VCaP (cell line): ENCODE measurements at regions not wholly inside any gene's neighbourhood (a gene's known extent, or its start where the extent isn't known, plus 50 kb on each side); places are given as distances from the start of the nearest gene placed in this dataset.

Experiments used
- H3K27ac ChIP-seq: fragments of 450-650 bp; 2 replicates; pipeline ENCODE4 v1.5.1; 2017
- TF ChIP-seq, protein P1 (sequence below): fragments of 450-650 bp; conservative IDR thresholded peaks from 2 replicates; pipeline ENCODE4 v1.5.1; 2017; ENCODE audit warnings: mild to moderate bottlenecking, moderate library complexity

DNA sequence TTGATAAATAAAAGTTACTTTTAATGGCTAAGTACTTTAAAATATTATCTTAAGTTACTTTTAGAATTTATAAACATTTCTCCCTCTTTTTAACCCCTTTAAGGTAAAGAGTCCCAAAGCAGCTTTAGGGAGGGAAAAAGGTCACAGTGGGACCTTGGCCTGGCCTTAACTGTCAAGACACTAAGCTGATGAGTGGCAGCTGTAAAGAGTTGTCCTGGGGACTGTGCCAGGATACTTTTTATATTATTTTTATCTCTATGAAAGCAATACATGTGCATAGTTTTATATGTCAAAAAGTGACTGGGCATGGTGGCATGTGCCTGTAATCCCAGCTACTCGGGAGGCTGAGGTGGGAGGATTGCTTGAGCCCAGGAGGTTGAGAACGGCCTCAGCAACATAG, 94.2 kb upstream of the RESF1 start:
- TF ChIP-seq, protein P1, sequence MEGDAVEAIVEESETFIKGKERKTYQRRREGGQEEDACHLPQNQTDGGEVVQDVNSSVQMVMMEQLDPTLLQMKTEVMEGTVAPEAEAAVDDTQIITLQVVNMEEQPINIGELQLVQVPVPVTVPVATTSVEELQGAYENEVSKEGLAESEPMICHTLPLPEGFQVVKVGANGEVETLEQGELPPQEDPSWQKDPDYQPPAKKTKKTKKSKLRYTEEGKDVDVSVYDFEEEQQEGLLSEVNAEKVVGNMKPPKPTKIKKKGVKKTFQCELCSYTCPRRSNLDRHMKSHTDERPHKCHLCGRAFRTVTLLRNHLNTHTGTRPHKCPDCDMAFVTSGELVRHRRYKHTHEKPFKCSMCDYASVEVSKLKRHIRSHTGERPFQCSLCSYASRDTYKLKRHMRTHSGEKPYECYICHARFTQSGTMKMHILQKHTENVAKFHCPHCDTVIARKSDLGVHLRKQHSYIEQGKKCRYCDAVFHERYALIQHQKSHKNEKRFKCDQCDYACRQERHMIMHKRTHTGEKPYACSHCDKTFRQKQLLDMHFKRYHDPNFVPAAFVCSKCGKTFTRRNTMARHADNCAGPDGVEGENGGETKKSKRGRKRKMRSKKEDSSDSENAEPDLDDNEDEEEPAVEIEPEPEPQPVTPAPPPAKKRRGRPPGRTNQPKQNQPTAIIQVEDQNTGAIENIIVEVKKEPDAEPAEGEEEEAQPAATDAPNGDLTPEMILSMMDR = no peak
- no peak overlapping the region for H3K27ac ChIP-seq

- TF ChIP-seq, protein P1 = no peak
- no peak overlapping the region for H3K27ac ChIP-seq
Observed at GRCh38 chr12:31861360-31861759, 97.9 kb upstream of the RESF1 start.

DNA sequence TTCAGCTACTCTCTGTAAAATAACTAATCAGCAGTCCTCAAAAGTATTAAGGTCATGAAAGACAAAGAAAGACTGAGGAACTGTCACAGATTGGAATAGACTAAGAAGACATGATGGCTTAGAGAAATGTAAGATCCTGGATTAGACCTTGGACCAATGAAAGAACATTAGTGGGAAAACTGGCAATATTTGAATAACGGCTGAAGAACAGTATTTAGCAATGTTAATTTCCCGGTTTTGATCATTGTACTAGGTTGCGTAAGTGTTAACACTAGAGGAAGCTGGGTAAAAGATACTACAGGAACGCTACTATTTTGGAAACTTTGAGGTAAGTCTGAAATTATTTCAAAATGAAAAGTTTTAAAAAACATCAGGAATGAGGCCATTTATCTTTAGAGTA, 98.8 kb upstream of the RESF1 start:
- no peak overlapping the region for H3K27ac ChIP-seq
- TF ChIP-seq, protein P1 = no peak

DNA sequence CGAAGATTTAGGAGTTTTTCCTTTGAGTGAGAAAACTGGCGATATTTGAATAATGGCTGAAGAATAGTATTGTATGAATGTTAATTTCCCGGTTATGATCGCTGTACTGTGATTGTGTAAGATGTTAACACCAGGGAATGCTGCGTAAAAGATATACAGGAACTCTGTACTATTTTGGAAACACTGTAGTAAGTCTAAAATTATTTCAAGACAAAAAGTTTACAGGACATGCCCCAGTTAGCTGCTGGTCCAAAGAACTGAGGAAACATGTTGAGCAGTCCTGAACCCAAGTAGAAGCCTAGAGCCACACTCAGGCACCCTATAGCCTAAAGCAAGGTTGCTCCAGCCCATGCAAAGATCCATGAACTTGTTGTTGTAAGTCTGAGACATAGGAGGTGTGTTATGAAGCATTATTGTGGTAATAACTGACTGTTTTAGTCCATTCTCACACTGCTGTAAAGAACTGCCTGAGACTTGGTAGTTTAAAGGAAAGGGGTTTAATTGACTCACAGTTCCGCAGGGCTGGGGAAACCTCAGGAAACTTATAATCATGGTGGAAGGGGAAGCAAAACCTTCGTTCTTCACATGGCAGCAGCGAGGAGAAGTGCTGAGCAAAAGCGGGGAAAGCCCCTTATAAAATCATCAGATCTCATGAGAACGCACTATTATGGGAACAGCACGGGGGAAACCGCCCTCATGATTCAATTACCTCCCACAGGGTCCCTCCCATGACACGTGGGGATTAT, 99.8 kb upstream of the RESF1 start:
- TF ChIP-seq, protein P1 = no peak
- no peak overlapping the region for H3K27ac ChIP-seq

DNA sequence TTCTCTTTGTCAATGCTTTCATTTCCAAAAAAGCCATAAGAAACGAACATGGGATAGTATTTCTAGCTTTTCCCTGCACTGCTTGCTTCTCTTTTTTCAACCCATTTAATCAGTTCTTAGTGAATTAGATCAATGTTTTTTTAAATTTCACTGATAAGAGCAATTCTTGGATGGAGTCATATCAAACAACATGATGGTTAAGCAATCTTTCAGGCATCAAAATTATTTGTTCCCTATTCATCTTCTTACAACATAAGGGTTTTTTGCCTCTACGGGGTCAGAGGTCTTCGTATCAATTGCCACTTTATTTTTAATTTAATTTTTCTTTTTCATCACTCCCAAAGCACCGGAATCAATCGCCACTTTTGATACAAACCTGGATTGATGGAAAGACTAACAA, 103.8 kb upstream of the RESF1 start:
- no peak overlapping the region for H3K27ac ChIP-seq
- TF ChIP-seq, protein P1 = no peak

GRCh38 chr12:31853977-31854376, 105.2 kb upstream of the RESF1 start:
- TF ChIP-seq, protein P1 = no peak
- H3K27ac ChIP-seq = no peak overlapping the region

GRCh38 chr12:31853520-31853919, 105.7 kb upstream of the RESF1 start:
- TF ChIP-seq, protein P1 = no peak
- no peak overlapping the region for H3K27ac ChIP-seq
